OCI-LY7 (cell line): ENCODE measurements at regions not wholly inside any gene's neighbourhood (a gene's known extent, or its start where the extent isn't known, plus 50 kb on each side); places are given as distances from the start of the nearest gene placed in this dataset.

ENCODE experiments used
- BruUV-seq: library from RNA; stranded (reverse); fragments of 400-500 nt; replicated peaks from 2 replicates; lab custom pipeline; 2021; lab: Mats Ljungman, UMichigan
- CTCF ChIA-PET: fragments of 300-600 bp; sonication (Branson Sonifier 250); formaldehyde crosslinking; loops from one replicate; lab custom pipeline; 2022; ENCODE audit warnings: antibody characterized with exemption; ENCODE audit not compliant: unreplicated experiment; lab: Charles Lee
- POLR2A ChIA-PET: fragments of 300-600 bp; sonication (Branson Sonifier 250); formaldehyde crosslinking; loops from one replicate; lab custom pipeline; 2022; ENCODE audit warnings: antibody characterized with exemption; lab: Charles Lee
- DNase-seq: peaks from one replicate; pipeline ENCODE4 v3.0.0-alpha.2; 2015; ENCODE audit warnings: low spot score
- H2AFZ ChIP-seq: fragments of 200-600 bp; sonication (generic), shearing (Covaris generic); 2 replicates; pipeline ENCODE4 v1.6.1; 2014; ENCODE audit warnings: mild to moderate bottlenecking, antibody characterized with exemption, low read length, moderate library complexity
- H3K27ac ChIP-seq: fragments of 200-600 bp; sonication (generic); 2 replicates; pipeline ENCODE4 v1.5.1; 2014; ENCODE audit warnings: mixed run types, low read depth, mild to moderate bottlenecking, moderate library complexity, low read length, inconsistent platforms; ENCODE audit not compliant: poor library complexity, severe bottlenecking
- H3K36me3 ChIP-seq: fragments of 200-600 bp; sonication (generic); 2 replicates; pipeline ENCODE4 v1.6.1; 2014; ENCODE audit warnings: mild to moderate bottlenecking, antibody characterized with exemption, low read length, moderate library complexity, mixed read lengths; ENCODE audit not compliant: insufficient read depth
- H3K4me1 ChIP-seq: fragments of 200-600 bp; sonication (generic); 2 replicates; pipeline ENCODE4 v1.5.1; 2014; ENCODE audit warnings: mild to moderate bottlenecking, low read length; ENCODE audit not compliant: insufficient read depth, poor library complexity, severe bottlenecking
- H3K4me2 ChIP-seq: fragments of 200-600 bp; sonication (generic); 2 replicates; pipeline ENCODE4 v1.6.1; 2014; ENCODE audit warnings: mild to moderate bottlenecking, low read length
- H3K4me3 ChIP-seq: fragments of 200-600 bp; sonication (generic); 2 replicates; pipeline ENCODE4 v1.5.1; 2014; ENCODE audit warnings: mild to moderate bottlenecking, low read depth, low read length; ENCODE audit not compliant: poor library complexity, severe bottlenecking
- H3K79me2 ChIP-seq: fragments of 200-600 bp; sonication (generic); 2 replicates; pipeline ENCODE4 v1.6.1; 2016; ENCODE audit warnings: low read depth, mild to moderate bottlenecking, low read length, moderate library complexity, mixed read lengths; ENCODE audit not compliant: insufficient read depth
- H3K9me2 ChIP-seq: fragments of 200-600 bp; sonication (generic); 2 replicates; pipeline ENCODE4 v1.6.1; 2016; ENCODE audit warnings: mild to moderate bottlenecking, low read length, mixed read lengths; ENCODE audit not compliant: insufficient read depth
- H3K9me3 ChIP-seq: fragments of 200-600 bp; sonication (generic); 2 replicates; pipeline ENCODE4 v1.6.1; 2014; ENCODE audit warnings: mild to moderate bottlenecking, mixed run types, low read length, mixed read lengths
- H4K20me1 ChIP-seq: fragments of 200-600 bp; sonication (generic); 2 replicates; pipeline ENCODE4 v1.6.1; 2014; ENCODE audit warnings: mild to moderate bottlenecking, antibody characterized with exemption, low read length, moderate library complexity, mixed read lengths; ENCODE audit not compliant: insufficient read depth
- EZH2phosphoT487 ChIP-seq: fragments of 200-600 bp; sonication (generic); IDR thresholded peaks from 2 replicates; pipeline ENCODE4 v1.6.1; 2018; ENCODE audit warnings: low read depth, borderline replicate concordance, mild to moderate bottlenecking, mixed run types, antibody characterized with exemption, low read length, moderate library complexity, mixed read lengths
- intact Hi-C: fragments of 100-400 bp; cut with micrococcal nuclease; formaldehyde crosslinking; loops from one replicate; pipeline ENCODE4 v1.10.0; 2022; ENCODE audit not compliant: unreplicated experiment
- TF ChIP-seq, protein P1 (sequence below): fragments of 200-600 bp; sonication (generic); conservative IDR thresholded peaks from 2 replicates; pipeline ENCODE4 v1.5.1; 2014; ENCODE audit warnings: mild to moderate bottlenecking, antibody characterized with exemption, low read length, moderate library complexity, mixed read lengths

DNA sequence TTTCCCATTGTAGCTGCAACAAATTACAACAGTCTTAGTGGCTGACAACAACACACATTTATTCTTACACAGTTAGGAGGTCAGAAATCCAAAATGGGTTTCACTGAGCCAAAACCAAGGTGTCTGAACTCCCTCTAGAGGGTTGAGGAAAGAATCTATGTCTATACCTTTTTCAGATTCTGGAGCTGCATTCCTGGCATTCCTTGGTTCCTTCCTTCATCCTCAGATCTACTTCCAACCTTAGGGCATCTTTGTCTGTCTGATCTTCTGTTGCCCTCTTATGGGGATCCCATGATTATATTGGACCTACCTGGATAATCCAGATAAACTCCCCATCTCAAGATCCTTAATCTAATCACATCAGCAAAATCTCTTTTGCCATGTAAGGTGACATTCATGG lies 540.9 kb upstream of the MAP3K7 start:
- POLR2A ChIA-PET, result no interaction called here
- no peaks in the 10 kb centered on the region for H3K4me1 ChIP-seq
- no peak for DNase-seq
- no peaks in the 10 kb centered on the region for H3K36me3 ChIP-seq
- H3K4me2 ChIP-seq, result no peak overlapping the region
- BruUV-seq, result no TSS peak
- H2AFZ ChIP-seq, result no peak overlapping the region
- TF ChIP-seq EZH2phosphoT487, result no peak
- TF ChIP-seq, protein P1, sequence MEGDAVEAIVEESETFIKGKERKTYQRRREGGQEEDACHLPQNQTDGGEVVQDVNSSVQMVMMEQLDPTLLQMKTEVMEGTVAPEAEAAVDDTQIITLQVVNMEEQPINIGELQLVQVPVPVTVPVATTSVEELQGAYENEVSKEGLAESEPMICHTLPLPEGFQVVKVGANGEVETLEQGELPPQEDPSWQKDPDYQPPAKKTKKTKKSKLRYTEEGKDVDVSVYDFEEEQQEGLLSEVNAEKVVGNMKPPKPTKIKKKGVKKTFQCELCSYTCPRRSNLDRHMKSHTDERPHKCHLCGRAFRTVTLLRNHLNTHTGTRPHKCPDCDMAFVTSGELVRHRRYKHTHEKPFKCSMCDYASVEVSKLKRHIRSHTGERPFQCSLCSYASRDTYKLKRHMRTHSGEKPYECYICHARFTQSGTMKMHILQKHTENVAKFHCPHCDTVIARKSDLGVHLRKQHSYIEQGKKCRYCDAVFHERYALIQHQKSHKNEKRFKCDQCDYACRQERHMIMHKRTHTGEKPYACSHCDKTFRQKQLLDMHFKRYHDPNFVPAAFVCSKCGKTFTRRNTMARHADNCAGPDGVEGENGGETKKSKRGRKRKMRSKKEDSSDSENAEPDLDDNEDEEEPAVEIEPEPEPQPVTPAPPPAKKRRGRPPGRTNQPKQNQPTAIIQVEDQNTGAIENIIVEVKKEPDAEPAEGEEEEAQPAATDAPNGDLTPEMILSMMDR, result no peak
- H3K79me2 ChIP-seq, result no peaks in the 10 kb centered on the region
- H3K9me3 ChIP-seq, result no peaks in the 10 kb centered on the region
- no peak overlapping the region for H3K27ac ChIP-seq
- no peaks in the 10 kb centered on the region for H3K9me2 ChIP-seq
- intact Hi-C loops, result no loop called here
- CTCF ChIA-PET, result no interaction called here
- H4K20me1 ChIP-seq, result no peaks in the 10 kb centered on the region
- H3K4me3 ChIP-seq, result no peak overlapping the region

GRCh38 chr6:91126876-91127275 lies 540.0 kb upstream of the MAP3K7 start:
- H3K27ac ChIP-seq, result no peak overlapping the region
- H3K4me1 ChIP-seq, result no peaks in the 10 kb centered on the region
- ChIA-PET POLR2A (no interaction called here), CTCF (no interaction called here)
- H3K4me3 ChIP-seq, result no peak overlapping the region
- BruUV-seq, result no TSS peak
- TF ChIP-seq EZH2phosphoT487, result no peak
- TF ChIP-seq, protein P1, result no peak
- H3K9me3 ChIP-seq, result no peaks in the 10 kb centered on the region
- no peak overlapping the region for H3K4me2 ChIP-seq
- H3K9me2 ChIP-seq, result no peaks in the 10 kb centered on the region
- no peaks in the 10 kb centered on the region for H3K79me2 ChIP-seq
- intact Hi-C loops, result no loop called here
- DNase-seq, result no peak
- no peaks in the 10 kb centered on the region for H3K36me3 ChIP-seq
- H4K20me1 ChIP-seq, result no peaks in the 10 kb centered on the region
- H2AFZ ChIP-seq, result no peak overlapping the region

DNA sequence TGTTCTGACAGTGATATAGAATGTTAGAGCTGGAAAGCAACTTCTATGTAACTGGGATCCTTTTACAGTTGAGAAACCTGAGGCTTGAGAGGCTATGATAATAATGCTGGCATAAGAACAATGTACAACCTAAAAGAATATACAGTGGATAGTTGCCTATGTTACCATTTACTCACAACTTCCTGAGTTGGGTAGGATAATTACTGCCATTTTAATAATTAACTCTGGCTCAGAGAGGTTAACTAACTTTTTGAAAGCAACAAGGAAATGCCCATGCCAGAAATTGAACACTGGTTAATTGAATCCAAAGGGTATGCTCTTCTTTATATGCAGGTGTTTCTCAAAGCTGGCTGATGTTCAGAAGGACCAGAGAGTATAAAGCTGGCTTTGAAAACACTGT lies 530.7 kb upstream of the MAP3K7 start:
- Histone ChIP-seq H3K9me3 (no peaks in the 10 kb centered on the region), H3K4me3 (no peak overlapping the region), H2AFZ (no peak overlapping the region), H3K79me2 (no peaks in the 10 kb centered on the region), H3K4me2 (no peak overlapping the region), H3K9me2 (no peaks in the 10 kb centered on the region), H4K20me1 (no peaks in the 10 kb centered on the region), H3K4me1 (no peaks in the 10 kb centered on the region), H3K27ac (no peak overlapping the region), H3K36me3 (no peaks in the 10 kb centered on the region)
- POLR2A ChIA-PET, result interaction anchor here (0.5 to 1.1 kb wide), 3 partner anchors 17 to 898 kb away, joined by 3 read pairs; no protein-coding TSS in a partner anchor
- no peak for DNase-seq
- BruUV-seq, result no TSS peak
- intact Hi-C loops, result no loop called here
- CTCF ChIA-PET, result interaction anchor here (0.6 kb wide), 1 partner anchor 337 kb away, joined by 3 read pairs; no protein-coding TSS in a partner anchor
- TF ChIP-seq, protein P1, result no peak
- no peak for TF ChIP-seq EZH2phosphoT487
